ENCODE measurements at regions not wholly inside any gene's neighbourhood (a gene's known extent, or its start where the extent isn't known, plus 50 kb on each side); places are given as distances from the start of the nearest gene placed in this dataset.
"Not testable (repeated sequence)": the region's sequence is repeated elsewhere in the genome, so short reads cannot be mapped to it uniquely, and the experiment has no call there.

DNA sequence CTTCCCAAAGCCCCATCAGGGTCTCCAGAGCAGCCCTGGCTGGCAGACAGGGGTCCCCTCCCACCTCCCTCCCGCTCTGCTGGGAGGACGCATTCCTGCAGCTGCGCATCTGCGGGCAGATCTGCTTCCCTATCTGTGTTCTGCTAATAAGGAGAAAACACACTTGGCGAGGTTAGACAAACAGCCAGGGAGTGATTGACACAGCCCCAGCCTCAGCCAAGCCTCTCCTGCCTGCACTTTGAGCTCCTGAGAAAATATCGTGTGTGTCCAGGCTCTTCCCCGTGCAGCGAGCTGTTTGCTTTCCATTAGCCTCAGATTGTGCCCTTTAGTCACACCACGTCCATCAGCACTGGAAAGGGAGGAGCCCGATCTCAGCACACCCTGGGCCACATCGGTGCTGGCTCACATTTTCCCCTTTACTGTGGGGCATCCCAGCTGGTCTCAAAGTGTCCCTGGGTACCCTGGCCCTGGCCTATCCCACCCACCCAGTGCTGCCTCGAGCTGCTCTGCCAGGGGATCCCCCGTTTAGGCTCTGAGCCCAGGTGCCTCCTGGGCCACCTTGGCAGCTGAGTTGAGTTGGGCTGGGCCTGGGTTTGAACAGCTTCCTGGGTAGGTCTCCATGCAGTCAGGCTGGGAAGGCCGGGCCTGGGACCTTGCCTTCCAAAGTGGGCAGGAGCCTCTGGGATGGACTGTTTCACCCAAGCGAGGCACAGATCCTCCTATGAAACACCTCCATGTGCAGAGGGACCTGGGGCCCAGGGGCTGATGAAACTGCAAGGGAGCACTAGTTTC is 61.1 kb downstream of the BARX1 start:
- H3K4me3 ChIP-seq (ENCODE audit: low read length), result no peak overlapping the region
- no peaks in the 10 kb centered on the region for H3K36me3 ChIP-seq (ENCODE audit: insufficient read depth, low read length)
- no peak overlapping the region for H3K4me2 ChIP-seq (ENCODE audit: low read length)
- H3K9me3 ChIP-seq (replicated peaks; ENCODE audit: low read length), result no peaks in the 10 kb centered on the region
- H3K27me3 ChIP-seq (ENCODE audit: control insufficient read depth, insufficient read depth, low read length), result no peaks in the 10 kb centered on the region
- no peak overlapping the region for H3K9ac ChIP-seq (ENCODE audit: low read depth, low read length)
- no peaks in the 10 kb centered on the region for H3K4me1 ChIP-seq (ENCODE audit: control insufficient read depth, insufficient read depth, low read length)

DNA sequence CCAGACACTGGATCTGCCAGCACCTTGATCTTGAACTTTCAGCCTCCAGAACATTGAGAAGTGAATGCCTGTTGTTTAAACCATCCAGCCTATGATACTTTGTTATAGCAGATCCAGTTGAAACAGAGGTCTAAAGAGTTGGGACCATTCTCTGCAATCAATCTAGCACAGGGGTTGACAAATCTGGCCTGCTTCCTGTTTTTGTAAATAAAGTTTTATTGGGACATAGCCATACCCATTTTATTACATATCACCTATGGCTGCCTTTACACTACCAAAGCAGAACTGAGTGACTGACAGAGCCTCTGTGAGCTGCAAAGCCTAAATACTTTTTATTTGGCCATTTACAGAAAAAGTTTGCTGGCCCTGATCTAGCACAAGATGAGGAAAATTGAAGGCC is 62.0 kb downstream of the BARX1 start:
- Histone ChIP-seq H3K9me3 (replicated peaks; ENCODE audit: low read length) (no peaks in the 10 kb centered on the region), H3K4me1 (ENCODE audit: control insufficient read depth, insufficient read depth, low read length) (no peaks in the 10 kb centered on the region), H3K27me3 (ENCODE audit: control insufficient read depth, insufficient read depth, low read length) (no peaks in the 10 kb centered on the region), H3K4me2 (ENCODE audit: low read length) (no peak overlapping the region), H3K9ac (ENCODE audit: low read depth, low read length) (no peak overlapping the region), H3K36me3 (ENCODE audit: insufficient read depth, low read length) (no peaks in the 10 kb centered on the region), H3K4me3 (ENCODE audit: low read length) (no peak overlapping the region)

DNA sequence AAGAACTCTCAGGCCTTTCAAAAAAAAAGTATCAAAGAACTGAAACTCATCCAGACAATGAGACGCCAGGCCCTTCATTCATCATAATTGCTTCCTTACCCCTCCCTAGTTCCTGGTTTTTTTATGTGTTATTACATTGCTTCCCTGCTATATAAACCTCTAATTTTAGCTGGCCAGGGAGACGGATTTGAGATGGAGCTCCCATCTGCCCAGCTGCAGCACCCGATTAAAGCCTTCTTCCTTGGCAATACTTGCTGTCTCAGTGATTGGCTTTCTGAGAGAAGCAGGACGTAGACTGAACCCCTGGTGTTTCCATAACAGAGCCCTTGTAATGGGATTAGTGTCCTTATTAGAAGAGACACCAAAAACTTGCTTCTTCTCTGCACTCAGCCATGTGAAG is 62.4 kb downstream of the BARX1 start:
- no peak overlapping the region for H3K4me3 ChIP-seq (ENCODE audit: low read length)
- H3K27me3 ChIP-seq (ENCODE audit: control insufficient read depth, insufficient read depth, low read length), result no peaks in the 10 kb centered on the region
- H3K9ac ChIP-seq (ENCODE audit: low read depth, low read length), result no peak overlapping the region
- no peak overlapping the region for H3K4me2 ChIP-seq (ENCODE audit: low read length)
- H3K9me3 ChIP-seq (replicated peaks; ENCODE audit: low read length), result no peaks in the 10 kb centered on the region
- no peaks in the 10 kb centered on the region for H3K4me1 ChIP-seq (ENCODE audit: control insufficient read depth, insufficient read depth, low read length)
- H3K36me3 ChIP-seq (ENCODE audit: insufficient read depth, low read length), result no peaks in the 10 kb centered on the region

DNA sequence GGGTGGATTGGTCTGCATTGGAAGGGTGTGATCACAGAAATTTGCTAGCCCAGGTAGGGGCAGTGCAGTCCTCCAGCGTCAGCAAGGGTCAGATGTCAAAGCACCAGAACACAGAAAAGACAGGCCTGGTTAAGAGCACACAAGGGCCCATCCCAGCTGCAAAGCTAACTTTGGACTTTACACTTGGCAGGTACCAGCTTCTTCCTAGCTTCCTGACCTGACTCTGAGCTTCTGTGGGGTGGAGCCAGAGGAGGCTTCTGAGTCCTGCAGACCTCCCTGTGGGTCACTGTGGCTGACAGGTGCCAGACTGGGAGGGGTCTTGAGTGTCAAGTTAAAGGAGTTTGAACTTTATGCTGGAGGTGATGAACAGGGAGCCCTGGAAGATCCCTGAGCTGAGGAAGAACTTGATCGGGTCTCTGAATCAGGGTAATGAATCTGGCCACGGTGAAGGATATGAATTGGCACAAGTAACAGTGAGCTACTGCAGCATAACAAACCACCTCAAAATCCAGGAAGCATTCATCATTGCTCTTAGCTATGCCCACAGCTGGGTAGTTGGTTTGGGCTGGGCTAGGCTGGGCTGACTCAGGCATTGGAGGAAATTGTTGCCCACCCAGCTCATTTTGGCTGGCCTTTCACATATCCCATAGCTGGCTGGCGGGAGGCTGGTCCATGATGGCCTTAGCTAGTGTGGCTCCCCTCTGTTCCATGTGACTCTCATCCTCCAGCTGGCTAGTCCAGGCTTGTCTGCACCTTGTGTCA is 63.4 kb downstream of the BARX1 start:
- Histone ChIP-seq H3K9me3 (replicated peaks; ENCODE audit: low read length) (no peaks in the 10 kb centered on the region), H3K4me3 (ENCODE audit: low read length) (no peak overlapping the region), H3K4me2 (ENCODE audit: low read length) (no peak overlapping the region), H3K36me3 (ENCODE audit: insufficient read depth, low read length) (no peaks in the 10 kb centered on the region), H3K27me3 (ENCODE audit: control insufficient read depth, insufficient read depth, low read length) (no peaks in the 10 kb centered on the region), H3K4me1 (ENCODE audit: control insufficient read depth, insufficient read depth, low read length) (no peaks in the 10 kb centered on the region), H3K9ac (ENCODE audit: low read depth, low read length) (no peak overlapping the region)

- Histone ChIP-seq H3K4me2 (ENCODE audit: low read length) (no peak overlapping the region), H3K9ac (ENCODE audit: low read depth, low read length) (no peak overlapping the region), H3K9me3 (replicated peaks; ENCODE audit: low read length) (no peaks in the 10 kb centered on the region), H3K27me3 (ENCODE audit: control insufficient read depth, insufficient read depth, low read length) (peaks cover 2% of the 10 kb centered on the region), H3K4me3 (ENCODE audit: low read length) (no peak overlapping the region), H3K36me3 (ENCODE audit: insufficient read depth, low read length) (no peaks in the 10 kb centered on the region), H3K4me1 (ENCODE audit: control insufficient read depth, insufficient read depth, low read length) (no peaks in the 10 kb centered on the region)
These were observed 64.1 kb downstream of the BARX1 start for GRCh38 chr9:93891050-93891449.

DNA sequence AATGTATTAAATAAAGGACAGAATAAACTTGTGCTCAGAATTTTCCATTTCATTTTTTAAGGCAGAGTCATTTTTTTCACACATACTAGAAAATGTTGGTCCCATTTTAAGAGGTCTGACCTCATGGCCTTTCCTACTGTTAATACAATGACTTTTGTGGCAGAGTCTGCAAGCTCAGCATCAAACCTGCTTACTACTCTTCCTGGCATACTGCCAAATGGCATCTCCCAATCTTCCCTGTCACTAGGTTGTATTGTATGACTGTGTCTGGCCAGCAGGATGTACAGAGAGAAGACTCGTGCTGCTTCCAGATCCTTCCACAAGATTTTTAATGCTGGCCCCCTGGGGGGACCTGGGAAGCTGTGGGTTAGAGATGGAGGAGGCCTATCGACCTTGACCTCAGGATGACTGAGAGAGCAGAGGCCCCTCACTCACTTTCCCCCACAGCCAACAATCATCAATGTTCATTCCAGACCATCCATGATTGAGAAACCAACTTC is 64.7 kb downstream of the BARX1 start:
- H3K9me3 ChIP-seq (replicated peaks; ENCODE audit: low read length), result no peaks in the 10 kb centered on the region
- no peak overlapping the region for H3K4me3 ChIP-seq (ENCODE audit: low read length)
- no peaks in the 10 kb centered on the region for H3K36me3 ChIP-seq (ENCODE audit: insufficient read depth, low read length)
- no peaks in the 10 kb centered on the region for H3K4me1 ChIP-seq (ENCODE audit: control insufficient read depth, insufficient read depth, low read length)
- H3K27me3 ChIP-seq (ENCODE audit: control insufficient read depth, insufficient read depth, low read length), result peaks cover 3% of the 10 kb centered on the region
- no peak overlapping the region for H3K9ac ChIP-seq (ENCODE audit: low read depth, low read length)
- no peak overlapping the region for H3K4me2 ChIP-seq (ENCODE audit: low read length)

GRCh38 chr9:93886911-93887310 is 68.2 kb downstream of the BARX1 start:
- no peaks in the 10 kb centered on the region for H3K9me3 ChIP-seq (replicated peaks; ENCODE audit: low read length)
- no peak overlapping the region for H3K4me3 ChIP-seq (ENCODE audit: low read length)
- no peaks in the 10 kb centered on the region for H3K36me3 ChIP-seq (ENCODE audit: insufficient read depth, low read length)
- H3K9ac ChIP-seq (ENCODE audit: low read depth, low read length), result no peak overlapping the region
- H3K4me2 ChIP-seq (ENCODE audit: low read length), result no peak overlapping the region
- no peaks in the 10 kb centered on the region for H3K4me1 ChIP-seq (ENCODE audit: control insufficient read depth, insufficient read depth, low read length)
- H3K27me3 ChIP-seq (ENCODE audit: control insufficient read depth, insufficient read depth, low read length), result peaks cover 3% of the 10 kb centered on the region

DNA sequence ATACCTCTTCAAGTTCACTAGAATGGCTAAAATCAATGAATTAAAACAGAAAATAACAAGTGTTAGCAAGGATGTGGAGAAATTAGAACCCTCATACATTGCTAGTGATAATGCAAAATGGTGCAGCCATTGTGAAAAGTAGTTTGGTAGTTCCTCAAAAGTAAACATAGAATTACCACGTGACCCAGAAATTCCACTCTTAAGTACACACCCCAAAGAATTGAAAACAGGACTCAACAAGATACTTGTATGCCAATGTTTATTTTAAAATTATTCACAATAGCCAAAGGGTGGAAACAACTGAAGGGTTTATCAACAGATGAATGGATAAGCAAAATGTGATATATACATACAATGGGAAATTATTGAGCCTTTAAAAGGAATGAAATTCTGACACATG is 70.3 kb downstream of the BARX1 start:
- no peak overlapping the region for H3K4me2 ChIP-seq (ENCODE audit: low read length)
- no peak overlapping the region for H3K9ac ChIP-seq (ENCODE audit: low read depth, low read length)
- no peak overlapping the region for H3K4me3 ChIP-seq (ENCODE audit: low read length)
- no peaks in the 10 kb centered on the region for H3K36me3 ChIP-seq (ENCODE audit: insufficient read depth, low read length)
- H3K4me1 ChIP-seq (ENCODE audit: control insufficient read depth, insufficient read depth, low read length), result no peaks in the 10 kb centered on the region
- H3K27me3 ChIP-seq (ENCODE audit: control insufficient read depth, insufficient read depth, low read length), result peaks cover 3% of the 10 kb centered on the region
- H3K9me3 ChIP-seq (replicated peaks; ENCODE audit: low read length), result no peaks in the 10 kb centered on the region

DNA sequence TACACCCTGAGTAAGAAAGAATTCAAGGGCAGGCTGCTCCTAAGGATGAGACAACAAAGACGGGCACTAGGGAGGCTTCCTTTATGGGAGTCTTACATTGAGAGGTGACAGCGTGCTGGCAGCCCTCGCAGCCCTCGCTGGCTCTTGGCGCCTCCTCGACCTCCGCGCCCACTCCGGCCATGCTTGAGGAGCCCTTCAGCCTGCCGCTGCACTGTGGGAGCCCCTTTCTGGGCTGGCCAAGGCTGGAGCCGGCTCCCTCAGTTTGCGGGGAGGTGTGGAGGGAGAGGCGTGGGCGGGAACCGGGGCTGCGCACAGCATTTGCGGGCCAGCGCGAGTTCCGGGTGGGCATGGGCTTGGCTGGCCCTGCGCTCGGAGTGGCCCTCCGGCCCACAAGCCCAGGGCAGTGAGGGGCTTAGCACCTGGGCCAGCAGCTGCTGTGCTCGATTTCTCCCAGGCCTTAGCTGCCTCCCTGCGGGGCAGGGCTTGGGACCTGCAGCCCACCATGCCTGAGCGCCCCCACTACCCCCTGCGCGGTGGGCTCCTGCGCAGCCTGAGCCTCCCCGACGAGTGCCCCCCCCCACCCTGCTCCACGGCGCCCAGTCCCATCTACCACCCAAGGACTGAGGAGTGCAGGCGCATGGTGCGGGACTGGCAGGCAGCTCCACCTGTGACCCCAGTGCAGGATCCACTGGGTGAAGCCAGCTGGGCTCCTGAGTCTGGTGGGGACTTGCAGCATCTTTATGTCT is 75.3 kb downstream of the BARX1 start:
- not testable (repeated sequence) for H3K27me3 ChIP-seq (ENCODE audit: control insufficient read depth, insufficient read depth, low read length); H3K4me3 ChIP-seq (ENCODE audit: low read length); H3K4me1 ChIP-seq (ENCODE audit: control insufficient read depth, insufficient read depth, low read length); H3K4me2 ChIP-seq (ENCODE audit: low read length); H3K36me3 ChIP-seq (ENCODE audit: insufficient read depth, low read length); H3K9ac ChIP-seq (ENCODE audit: low read depth, low read length); H3K9me3 ChIP-seq (replicated peaks; ENCODE audit: low read length)

- H3K4me2 ChIP-seq (ENCODE audit: low read length), result no peak overlapping the region
- H3K4me1 ChIP-seq (ENCODE audit: control insufficient read depth, insufficient read depth, low read length), result no peaks in the 10 kb centered on the region
- no peaks in the 10 kb centered on the region for H3K27me3 ChIP-seq (ENCODE audit: control insufficient read depth, insufficient read depth, low read length)
- H3K36me3 ChIP-seq (ENCODE audit: insufficient read depth, low read length), result no peaks in the 10 kb centered on the region
- peaks cover 3% of the 10 kb centered on the region for H3K9me3 ChIP-seq (replicated peaks; ENCODE audit: low read length)
- no peak overlapping the region for H3K4me3 ChIP-seq (ENCODE audit: low read length)
- no peak overlapping the region for H3K9ac ChIP-seq (ENCODE audit: low read depth, low read length)
These were observed 79.8 kb downstream of the BARX1 start for GRCh38 chr9:93875330-93875729.

GRCh38 chr9:93874242-93874641 is 80.9 kb downstream of the BARX1 start:
- no peaks in the 10 kb centered on the region for H3K4me1 ChIP-seq (ENCODE audit: control insufficient read depth, insufficient read depth, low read length)
- no peak overlapping the region for H3K4me2 ChIP-seq (ENCODE audit: low read length)

More at GRCh38 chr9:93874242-93874641, 80.9 kb downstream of the BARX1 start:
- Histone ChIP-seq H3K9me3 (replicated peaks; ENCODE audit: low read length) (peaks cover 3% of the 10 kb centered on the region), H3K9ac (ENCODE audit: low read depth, low read length) (no peak overlapping the region), H3K27me3 (ENCODE audit: control insufficient read depth, insufficient read depth, low read length) (no peaks in the 10 kb centered on the region), H3K4me3 (ENCODE audit: low read length) (no peak overlapping the region), H3K36me3 (ENCODE audit: insufficient read depth, low read length) (no peaks in the 10 kb centered on the region)
